Thoracic aorta (tissue), 2 donors: ENCODE measurements at regions not wholly inside any gene's neighbourhood (a gene's known extent, or its start where the extent isn't known, plus 50 kb on each side); places are given as distances from the start of the nearest gene placed in this dataset.
"Not testable (repeated sequence)": the region's sequence is repeated elsewhere in the genome, so short reads cannot be mapped to it uniquely, and the experiment has no call there.

Source experiments
- ATAC-seq: fragments of 150-250 bp; one replicate; pipeline ENCODE4 v1.8.0; 2017; ENCODE audit warnings: low read depth; ENCODE audit not compliant: insufficient number of reproducible peaks, low FRiP score
- DNase-seq: peaks from one replicate; pipeline ENCODE4 v3.0.0-alpha.2; 2020; ENCODE audit warnings: low spot score
- H3K27ac ChIP-seq, 2 donors: fragments of 200-600 bp; sonication (generic); 1 replicate in 1 of 2; 2 replicates in 1 of 2; pipeline ENCODE4 v1.5.1; 2016; ENCODE audit warnings: mild to moderate bottlenecking in 2 of 2, moderate library complexity in 2 of 2
- H3K27me3 ChIP-seq: fragments of 200-600 bp; sonication (generic); replicated peaks from 2 replicates; pipeline ENCODE4 v1.6.0; 2016; ENCODE audit warnings: mild to moderate bottlenecking; ENCODE audit not compliant: insufficient read depth
- H3K36me3 ChIP-seq: fragments of 200-600 bp; sonication (generic); one replicate; pipeline ENCODE4 v1.5.1; 2016
- H3K4me1 ChIP-seq, 2 donors: fragments of 200-600 bp; sonication (generic); 1 replicate in 1 of 2; 2 replicates in 1 of 2; pipeline versions ENCODE4 v1.5.1 to v1.6.0; 2016; ENCODE audit warnings: low read depth in 2 of 2, mild to moderate bottlenecking in 1 of 2; ENCODE audit not compliant: control insufficient read depth in 1 of 2
- H3K4me3 ChIP-seq: fragments of 200-600 bp; sonication (generic); 2 replicates; pipeline ENCODE4 v1.5.1; 2016; ENCODE audit warnings: mild to moderate bottlenecking
- H3K9me3 ChIP-seq: fragments of 200-600 bp; sonication (generic); 2 replicates; pipeline ENCODE4 v1.5.1; 2016
- CTCF ChIP-seq: fragments of 200-600 bp; sonication (generic); IDR thresholded peaks from one replicate; pipeline ENCODE4 v1.5.1; 2019; ENCODE audit warnings: antibody characterized with exemption

DNA sequence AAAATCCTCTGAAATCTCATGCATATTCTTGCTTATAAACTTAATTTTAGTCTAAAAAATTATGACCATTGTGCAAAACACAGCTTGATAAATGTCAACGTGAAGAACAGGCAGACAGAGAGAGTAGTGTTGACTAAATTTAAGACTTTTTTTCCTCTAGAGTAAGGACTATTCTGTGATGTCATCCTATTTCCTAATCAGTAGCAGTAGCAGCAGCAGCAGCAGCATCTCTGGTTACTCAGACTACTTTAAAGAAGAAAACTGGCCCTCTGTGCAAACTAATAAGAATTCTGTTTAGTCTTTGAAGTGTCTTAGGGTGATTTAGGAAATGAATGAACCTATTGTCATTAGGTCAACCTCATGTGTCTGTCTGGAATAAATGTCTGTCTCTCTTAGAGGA lies 403.0 kb downstream of the HINT1 start:
- H3K4me3 ChIP-seq, result no peak overlapping the region
- H3K4me1 ChIP-seq, result no peaks in the 10 kb centered on the region
- DNase-seq (no peak), ATAC-seq (no peak)
- no peak for TF ChIP-seq CTCF
- H3K27me3 ChIP-seq, result no peaks in the 10 kb centered on the region
- no peaks in the 10 kb centered on the region for H3K36me3 ChIP-seq
- H3K9me3 ChIP-seq, result no peaks in the 10 kb centered on the region
- H3K27ac ChIP-seq, result no peak overlapping the region

DNA sequence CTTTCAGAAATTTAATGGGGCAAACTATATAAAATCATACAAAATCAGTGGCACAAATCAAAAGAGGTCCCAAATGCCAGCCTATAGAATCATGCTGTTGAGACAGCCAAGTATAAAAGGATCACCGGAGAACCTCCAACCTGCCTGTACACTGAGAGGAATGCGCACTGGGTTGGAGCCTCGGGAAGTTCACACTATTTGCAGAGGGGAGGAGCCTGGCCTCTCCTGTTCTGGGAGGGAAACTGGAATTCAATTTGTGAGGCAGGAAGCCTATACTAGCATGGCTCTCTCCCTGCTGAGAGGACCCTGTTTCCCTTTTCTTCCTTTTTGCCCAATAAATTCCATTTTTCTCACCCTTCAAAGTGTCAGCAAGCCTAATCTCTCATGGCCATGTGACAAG lies 406.0 kb downstream of the HINT1 start:
- H3K4me1 ChIP-seq, result no peaks in the 10 kb centered on the region
- TF ChIP-seq CTCF, result no peak

DNA sequence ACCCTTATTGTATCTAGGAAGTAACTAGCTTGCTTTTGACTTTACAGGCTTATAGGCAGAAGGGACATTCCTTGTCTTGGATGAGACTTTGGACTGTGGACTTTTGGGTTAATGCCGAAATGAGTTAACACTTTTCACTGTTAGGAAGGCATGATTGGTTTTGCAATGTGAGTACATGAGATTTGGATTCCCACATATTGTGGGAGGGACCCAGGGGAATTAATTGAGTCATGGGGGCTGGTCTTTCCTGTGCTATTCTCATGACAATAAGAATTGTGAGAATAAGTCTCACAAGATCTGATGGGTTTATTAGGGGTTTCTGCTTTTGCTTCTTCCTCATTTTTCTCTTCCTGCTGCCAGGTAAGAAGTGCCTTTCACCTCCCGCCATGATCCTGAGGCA lies 417.5 kb downstream of the HINT1 start:
- TF ChIP-seq CTCF, result no peak
- Histone ChIP-seq H3K9me3 (no peaks in the 10 kb centered on the region), H3K27me3 (no peaks in the 10 kb centered on the region), H3K27ac (no peak overlapping the region), H3K4me1 (no peaks in the 10 kb centered on the region), H3K36me3 (no peaks in the 10 kb centered on the region), H3K4me3 (no peak overlapping the region)
- DNase-seq (no peak), ATAC-seq (no peak)

More for the DNA sequence above, 406.0 kb downstream of the HINT1 start:
- no peak for DNase-seq
- Histone ChIP-seq H3K27me3 (no peaks in the 10 kb centered on the region), H3K36me3 (no peaks in the 10 kb centered on the region), H3K9me3 (no peaks in the 10 kb centered on the region), H3K27ac (no peak overlapping the region), H3K4me3 (no peak overlapping the region)
- no peak for ATAC-seq

- H3K9me3 ChIP-seq, DNase-seq, H3K4me1 ChIP-seq, ATAC-seq, H3K4me3 ChIP-seq, H3K36me3 ChIP-seq, H3K27me3 ChIP-seq, H3K27ac ChIP-seq: not testable (repeated sequence)
Measured at GRCh38 chr5:130746641-130747040, 418.4 kb downstream of the HINT1 start.

DNA sequence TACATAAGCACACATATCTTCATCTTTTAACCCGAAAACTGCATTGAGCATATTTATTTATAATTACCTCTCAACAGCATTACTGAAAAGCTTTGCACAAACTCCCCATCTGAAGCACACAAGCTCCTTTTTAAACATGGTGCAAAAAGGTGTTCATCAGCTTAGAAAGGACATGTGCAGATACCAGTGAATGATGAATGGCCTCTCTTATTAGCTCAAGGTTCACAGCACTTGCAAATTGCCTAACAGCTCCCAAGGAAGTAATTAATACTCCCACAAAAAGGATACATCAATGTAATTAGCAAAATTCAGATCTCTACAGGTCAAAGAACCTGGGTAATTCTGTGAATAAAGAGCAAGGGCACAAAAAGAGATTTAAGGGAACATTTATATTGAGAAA lies 422.0 kb downstream of the HINT1 start:
- no peak for DNase-seq
- Histone ChIP-seq H3K27ac (no peak overlapping the region), H3K4me1 (no peaks in the 10 kb centered on the region), H3K36me3 (no peaks in the 10 kb centered on the region), H3K4me3 (no peak overlapping the region), H3K9me3 (no peaks in the 10 kb centered on the region), H3K27me3 (no peaks in the 10 kb centered on the region)
- no peak for TF ChIP-seq CTCF
- ATAC-seq, result no peak

DNA sequence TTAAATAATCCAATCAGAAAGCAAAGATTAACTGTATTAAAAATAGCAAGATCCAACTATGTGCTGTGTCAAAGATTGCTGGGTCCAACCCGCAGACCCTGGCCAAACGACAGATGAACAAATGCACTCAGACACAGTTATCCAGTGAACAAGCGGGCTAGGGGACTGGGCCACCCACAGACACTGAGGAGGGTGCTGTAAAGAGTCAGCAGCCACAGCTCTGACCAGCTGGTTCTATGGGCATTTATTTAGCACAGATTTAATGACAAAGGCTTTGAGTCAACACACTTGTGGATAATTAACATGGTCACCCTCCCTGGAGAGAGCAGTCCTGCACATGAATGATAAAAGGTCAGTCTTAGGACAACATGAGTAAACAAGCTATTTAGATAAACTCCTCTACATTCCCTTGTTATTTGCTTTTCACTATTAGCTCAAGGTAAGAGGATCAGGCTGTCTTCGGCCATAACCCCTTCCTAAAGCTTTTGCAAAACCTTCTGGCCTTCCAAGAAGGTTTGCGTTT lies 424.9 kb downstream of the HINT1 start:
- H3K36me3 ChIP-seq, result no peaks in the 10 kb centered on the region
- no peak for DNase-seq
- H3K4me3 ChIP-seq, result no peak overlapping the region
- no peaks in the 10 kb centered on the region for H3K9me3 ChIP-seq
- H3K27ac ChIP-seq, result no peak overlapping the region
- no peaks in the 10 kb centered on the region for H3K4me1 ChIP-seq
- H3K27me3 ChIP-seq, result no peaks in the 10 kb centered on the region
- ATAC-seq, result no peak
- no peak for TF ChIP-seq CTCF
